PC-9 (cell line): ENCODE measurements at regions not wholly inside any gene's neighbourhood (a gene's known extent, or its start where the extent isn't known, plus 50 kb on each side); places are given as distances from the start of the nearest gene placed in this dataset.

Experiments
- BruUV-seq: library from RNA; stranded (reverse); fragments of 400-500 nt; replicated peaks from 2 replicates; lab custom pipeline; 2021; lab: Mats Ljungman, UMichigan
- CTCF ChIA-PET: fragments of 300-600 bp; sonication (Branson Sonifier 250); formaldehyde crosslinking; loops from one replicate; lab custom pipeline; 2022; ENCODE audit warnings: antibody characterized with exemption; lab: Charles Lee
- POLR2A ChIA-PET: fragments of 300-600 bp; sonication (Branson Sonifier 250); formaldehyde crosslinking; loops from one replicate; lab custom pipeline; 2022; ENCODE audit warnings: antibody characterized with exemption; ENCODE audit not compliant: unreplicated experiment; lab: Charles Lee
- DNase-seq, 2 experiments: peaks; one replicate each; pipeline versions ENCODE4 v3.0.0 to v3.0.0-alpha.2; 2015 to 2022; ENCODE audit warnings: mixed read lengths in 1 of 2
- H2AFZ ChIP-seq: fragments of 200-600 bp; sonication (generic); 2 replicates; pipeline ENCODE4 v1.8.1; 2017; ENCODE audit warnings: antibody characterized with exemption
- H3F3A ChIP-seq: fragments of 200-600 bp; sonication (generic); 2 replicates; pipeline ENCODE4 v1.8.1; 2017; ENCODE audit warnings: antibody characterized with exemption, mild to moderate bottlenecking, low read depth; ENCODE audit not compliant: insufficient read depth
- H3K27ac ChIP-seq: fragments of 200-600 bp; sonication (generic); 2 replicates; pipeline ENCODE4 v1.6.1; 2016; ENCODE audit warnings: mixed run types
- H3K27me3 ChIP-seq: fragments of 200-600 bp; sonication (generic); 2 replicates; pipeline ENCODE4 v1.6.1; 2016; ENCODE audit warnings: low read depth, mixed run types; ENCODE audit not compliant: insufficient read depth
- H3K36me3 ChIP-seq: fragments of 200-600 bp; sonication (generic); 2 replicates; pipeline ENCODE4 v1.6.1; 2016; ENCODE audit warnings: low read depth, mixed run types
- H3K4me1 ChIP-seq: fragments of 200-600 bp; sonication (generic); replicated peaks from 2 replicates; pipeline ENCODE4 v1.6.1; 2016; ENCODE audit warnings: mixed run types; ENCODE audit not compliant: insufficient read depth
- H3K4me2 ChIP-seq: fragments of 200-600 bp; sonication (generic); 2 replicates; pipeline ENCODE4 v1.6.1; 2017; ENCODE audit warnings: mixed run types
- H3K4me3 ChIP-seq: fragments of 200-600 bp; sonication (generic); 2 replicates; pipeline ENCODE4 v1.6.1; 2016; ENCODE audit warnings: mixed run types
- H3K79me2 ChIP-seq: fragments of 200-600 bp; sonication (generic); 2 replicates; pipeline ENCODE4 v1.6.1; 2017; ENCODE audit warnings: low read depth, mixed run types
- H3K9me2 ChIP-seq: fragments of 200-600 bp; sonication (generic); 2 replicates; pipeline ENCODE4 v1.8.1; 2017; ENCODE audit warnings: mild to moderate bottlenecking; ENCODE audit not compliant: insufficient read depth
- H3K9me3 ChIP-seq: fragments of 200-600 bp; sonication (generic); 2 replicates; pipeline ENCODE4 v1.8.1; 2016; ENCODE audit warnings: low read depth; ENCODE audit not compliant: insufficient read depth
- H4K20me1 ChIP-seq: fragments of 200-600 bp; sonication (generic); 2 replicates; pipeline ENCODE4 v1.8.1; 2017; ENCODE audit not compliant: insufficient read depth
- EZH2 ChIP-seq: fragments of 200-600 bp; sonication (generic); IDR thresholded peaks from 2 replicates; pipeline ENCODE4 v1.8.0; 2017; ENCODE audit warnings: antibody characterized with exemption, low read depth
- intact Hi-C: fragments of 100-400 bp; cut with micrococcal nuclease; formaldehyde crosslinking; loops from one replicate; pipeline ENCODE4 v1.10.0; 2022; ENCODE audit not compliant: unreplicated experiment
- TF ChIP-seq, protein P1 (sequence below): fragments of 200-600 bp; sonication (generic); conservative IDR thresholded peaks from 2 replicates; pipeline ENCODE4 v1.6.1; 2017; ENCODE audit warnings: mixed run types, antibody characterized with exemption, mild to moderate bottlenecking, moderate library complexity

DNA sequence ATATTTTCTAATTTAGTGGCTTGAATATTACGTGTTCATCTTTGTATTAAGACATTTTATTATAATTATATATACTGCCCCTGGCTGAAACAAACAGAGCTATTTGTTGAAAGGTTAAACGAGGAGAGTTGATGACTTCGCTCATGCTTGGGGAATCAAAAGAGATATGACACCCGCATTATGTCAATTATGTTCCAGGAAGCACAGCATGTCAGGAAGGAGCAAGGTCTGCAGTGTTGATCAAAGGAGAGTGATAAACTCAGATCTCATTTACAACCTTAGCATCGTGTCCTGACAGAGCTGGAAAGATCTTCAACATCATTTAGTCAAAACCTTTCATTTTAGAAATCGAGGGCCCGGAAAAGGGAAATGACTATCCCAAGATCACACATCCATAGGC is 510.1 kb downstream of the TDRD15 start:
- no peaks in the 10 kb centered on the region for H3K79me2 ChIP-seq
- H3K27ac ChIP-seq = no peak overlapping the region
- no peak overlapping the region for H2AFZ ChIP-seq
- ChIA-PET CTCF (no interaction called here), POLR2A (no interaction called here)
- H4K20me1 ChIP-seq = no peaks in the 10 kb centered on the region
- H3K36me3 ChIP-seq = no peaks in the 10 kb centered on the region
- intact Hi-C loops = no loop called here
- no peaks in the 10 kb centered on the region for H3F3A ChIP-seq
- no peaks in the 10 kb centered on the region for H3K9me2 ChIP-seq
- no TSS peak for BruUV-seq
- TF ChIP-seq, protein P1, sequence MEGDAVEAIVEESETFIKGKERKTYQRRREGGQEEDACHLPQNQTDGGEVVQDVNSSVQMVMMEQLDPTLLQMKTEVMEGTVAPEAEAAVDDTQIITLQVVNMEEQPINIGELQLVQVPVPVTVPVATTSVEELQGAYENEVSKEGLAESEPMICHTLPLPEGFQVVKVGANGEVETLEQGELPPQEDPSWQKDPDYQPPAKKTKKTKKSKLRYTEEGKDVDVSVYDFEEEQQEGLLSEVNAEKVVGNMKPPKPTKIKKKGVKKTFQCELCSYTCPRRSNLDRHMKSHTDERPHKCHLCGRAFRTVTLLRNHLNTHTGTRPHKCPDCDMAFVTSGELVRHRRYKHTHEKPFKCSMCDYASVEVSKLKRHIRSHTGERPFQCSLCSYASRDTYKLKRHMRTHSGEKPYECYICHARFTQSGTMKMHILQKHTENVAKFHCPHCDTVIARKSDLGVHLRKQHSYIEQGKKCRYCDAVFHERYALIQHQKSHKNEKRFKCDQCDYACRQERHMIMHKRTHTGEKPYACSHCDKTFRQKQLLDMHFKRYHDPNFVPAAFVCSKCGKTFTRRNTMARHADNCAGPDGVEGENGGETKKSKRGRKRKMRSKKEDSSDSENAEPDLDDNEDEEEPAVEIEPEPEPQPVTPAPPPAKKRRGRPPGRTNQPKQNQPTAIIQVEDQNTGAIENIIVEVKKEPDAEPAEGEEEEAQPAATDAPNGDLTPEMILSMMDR = no peak
- TF ChIP-seq EZH2 = no peak
- no peak overlapping the region for H3K4me3 ChIP-seq
- H3K4me1 ChIP-seq = no peaks in the 10 kb centered on the region
- no peaks in the 10 kb centered on the region for H3K9me3 ChIP-seq
- no peak for DNase-seq
- no peak overlapping the region for H3K4me2 ChIP-seq
- peaks cover 15% of the 10 kb centered on the region; the same call in 1 of the 2 replicates for H3K27me3 ChIP-seq

DNA sequence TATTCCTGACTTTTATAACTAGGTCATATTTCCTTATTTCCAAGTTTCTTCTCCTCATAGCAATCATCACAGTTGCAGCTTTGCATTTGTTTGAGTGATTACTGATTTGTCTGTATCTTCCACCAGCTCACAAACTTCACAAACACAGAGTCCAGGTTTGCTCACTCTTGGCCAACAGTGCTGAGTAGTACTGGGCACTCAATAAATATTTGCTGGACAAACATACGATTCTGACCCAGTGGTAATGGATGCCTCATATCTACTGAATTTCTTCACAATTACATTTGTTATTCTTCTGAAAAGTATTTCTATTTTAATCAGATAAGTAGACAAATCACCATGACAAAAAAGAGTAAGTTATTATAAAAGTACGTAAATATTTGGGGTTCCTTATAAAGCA is 516.3 kb downstream of the TDRD15 start:
- no peak for DNase-seq
- Histone ChIP-seq H4K20me1 (no peaks in the 10 kb centered on the region), H3F3A (no peaks in the 10 kb centered on the region), H3K36me3 (no peaks in the 10 kb centered on the region), H3K9me2 (no peaks in the 10 kb centered on the region), H3K4me3 (no peak overlapping the region), H2AFZ (no peak overlapping the region), H3K79me2 (no peaks in the 10 kb centered on the region), H3K27me3 (peaks cover 15% of the 10 kb centered on the region), H3K4me1 (no peaks in the 10 kb centered on the region), H3K4me2 (no peak overlapping the region), H3K9me3 (no peaks in the 10 kb centered on the region), H3K27ac (no peak overlapping the region)
- ChIA-PET CTCF (no interaction called here), POLR2A (no interaction called here)
- intact Hi-C loops = no loop called here
- TF ChIP-seq, protein P1 = no peak
- no peak for TF ChIP-seq EZH2
- BruUV-seq = no TSS peak

- H3K27ac ChIP-seq = no peak overlapping the region
- no peaks in the 10 kb centered on the region for H3F3A ChIP-seq
- ChIA-PET CTCF (no interaction called here), POLR2A (no interaction called here)
- no peaks in the 10 kb centered on the region for H3K9me2 ChIP-seq
- no TSS peak for BruUV-seq
- intact Hi-C loops = no loop called here
- H2AFZ ChIP-seq = no peak overlapping the region
- no peaks in the 10 kb centered on the region for H3K36me3 ChIP-seq
- TF ChIP-seq, protein P1 = no peak
- no peak for TF ChIP-seq EZH2
- no peaks in the 10 kb centered on the region for H3K79me2 ChIP-seq
- peaks cover 10% of the 10 kb centered on the region for H3K27me3 ChIP-seq
- no peak for DNase-seq
- no peaks in the 10 kb centered on the region for H3K9me3 ChIP-seq
- no peak overlapping the region for H3K4me3 ChIP-seq
- 0 out of 2 replicates have a peak, but pooled peaks cover 3% of the 10 kb centered on the region for H4K20me1 ChIP-seq
- no peaks in the 10 kb centered on the region for H3K4me1 ChIP-seq
- no peak overlapping the region for H3K4me2 ChIP-seq
Observed at GRCh38 chr2:21642647-21643046, 518.9 kb downstream of the TDRD15 start.
